Panc1 (cell line): ENCODE measurements at regions not wholly inside any gene's neighbourhood (a gene's known extent, or its start where the extent isn't known, plus 50 kb on each side); places are given as distances from the start of the nearest gene placed in this dataset.

ENCODE experiments used
- POLR2AphosphoS5 ChIP-seq: IDR thresholded peaks from 2 replicates; pipeline ENCODE4 v1.6.1; 2012; ENCODE audit warnings: mild to moderate bottlenecking, low read depth, low read length, moderate library complexity
- TCF7L2 ChIP-seq: IDR thresholded peaks from 2 replicates; pipeline ENCODE4 v1.6.1; 2011; ENCODE audit warnings: mild to moderate bottlenecking, low read depth, low read length, inconsistent platforms
- TF ChIP-seq, protein P1 (sequence below): fragments of 450-650 bp; IDR thresholded peaks from 2 replicates; pipeline ENCODE4 v1.5.1; 2017; ENCODE audit warnings: mild to moderate bottlenecking

DNA sequence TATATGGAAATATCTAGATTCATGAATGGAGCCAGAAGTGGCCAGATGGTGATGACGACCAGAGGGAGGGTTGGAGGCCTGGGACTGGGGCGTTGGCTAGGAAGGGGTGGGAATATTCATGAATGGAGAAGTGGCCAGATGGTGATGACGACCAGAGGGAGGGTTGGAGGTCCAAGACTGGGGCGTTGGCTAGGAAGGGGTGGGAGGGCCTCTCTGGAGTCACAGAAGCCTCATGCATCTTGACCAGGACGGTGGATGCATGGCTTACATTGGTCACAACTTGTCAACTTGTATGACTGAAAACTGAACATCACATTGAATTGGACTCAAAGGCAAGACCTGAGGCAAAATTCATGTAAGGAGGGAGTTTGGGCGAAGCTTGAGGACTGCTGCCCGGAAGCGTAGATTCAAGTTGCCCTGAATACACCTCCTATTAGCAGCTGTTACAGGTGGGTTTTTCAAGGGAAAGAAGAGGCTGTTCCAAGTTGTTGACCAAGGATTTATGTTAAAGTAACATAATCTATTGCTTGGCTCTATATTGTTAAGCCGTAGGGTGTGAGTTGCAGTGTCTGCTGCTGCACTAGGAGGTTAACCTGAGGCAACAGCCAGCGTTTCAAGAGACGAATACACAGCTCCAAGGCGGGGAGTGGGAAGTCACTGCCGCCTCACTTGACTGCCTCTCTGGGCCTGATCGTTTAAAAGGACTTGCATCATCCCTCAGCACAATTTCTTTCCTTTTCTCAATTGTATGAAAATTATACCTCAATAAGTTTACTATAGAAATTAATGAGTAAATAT lies 55.1 kb upstream of the FAM20C start:
- TF ChIP-seq, protein P1, sequence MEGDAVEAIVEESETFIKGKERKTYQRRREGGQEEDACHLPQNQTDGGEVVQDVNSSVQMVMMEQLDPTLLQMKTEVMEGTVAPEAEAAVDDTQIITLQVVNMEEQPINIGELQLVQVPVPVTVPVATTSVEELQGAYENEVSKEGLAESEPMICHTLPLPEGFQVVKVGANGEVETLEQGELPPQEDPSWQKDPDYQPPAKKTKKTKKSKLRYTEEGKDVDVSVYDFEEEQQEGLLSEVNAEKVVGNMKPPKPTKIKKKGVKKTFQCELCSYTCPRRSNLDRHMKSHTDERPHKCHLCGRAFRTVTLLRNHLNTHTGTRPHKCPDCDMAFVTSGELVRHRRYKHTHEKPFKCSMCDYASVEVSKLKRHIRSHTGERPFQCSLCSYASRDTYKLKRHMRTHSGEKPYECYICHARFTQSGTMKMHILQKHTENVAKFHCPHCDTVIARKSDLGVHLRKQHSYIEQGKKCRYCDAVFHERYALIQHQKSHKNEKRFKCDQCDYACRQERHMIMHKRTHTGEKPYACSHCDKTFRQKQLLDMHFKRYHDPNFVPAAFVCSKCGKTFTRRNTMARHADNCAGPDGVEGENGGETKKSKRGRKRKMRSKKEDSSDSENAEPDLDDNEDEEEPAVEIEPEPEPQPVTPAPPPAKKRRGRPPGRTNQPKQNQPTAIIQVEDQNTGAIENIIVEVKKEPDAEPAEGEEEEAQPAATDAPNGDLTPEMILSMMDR, result no peak
- TF ChIP-seq POLR2AphosphoS5, result no peak
- no peak for TF ChIP-seq TCF7L2
